Gastrocnemius medialis (tissue), 4 donors: ENCODE measurements at regions not wholly inside any gene's neighbourhood (a gene's known extent, or its start where the extent isn't known, plus 50 kb on each side); places are given as distances from the start of the nearest gene placed in this dataset.

Experiments
- POLR2A ChIP-seq, 2 donors: fragments of 450-650 bp; IDR thresholded peaks; one replicate each; pipeline ENCODE4 v1.6.1; 2017; ENCODE audit warnings: antibody characterized with exemption in 2 of 2, mild to moderate bottlenecking in 2 of 2, moderate library complexity in 2 of 2
- TF ChIP-seq, protein P1 (sequence below), 5 experiments: fragments of 450-650 bp in 3 of 5; fragments of 200-600 bp in 2 of 5; sonication (generic) in 2 of 5; IDR thresholded peaks in 4 of 5; conservative IDR thresholded peaks in 1 of 5; 1 replicate in 4 of 5; 2 replicates in 1 of 5; pipeline ENCODE4 v1.5.1; 2016 to 2019; ENCODE audit warnings: antibody characterized with exemption in 5 of 5, mild to moderate bottlenecking in 3 of 5, moderate library complexity in 3 of 5

DNA sequence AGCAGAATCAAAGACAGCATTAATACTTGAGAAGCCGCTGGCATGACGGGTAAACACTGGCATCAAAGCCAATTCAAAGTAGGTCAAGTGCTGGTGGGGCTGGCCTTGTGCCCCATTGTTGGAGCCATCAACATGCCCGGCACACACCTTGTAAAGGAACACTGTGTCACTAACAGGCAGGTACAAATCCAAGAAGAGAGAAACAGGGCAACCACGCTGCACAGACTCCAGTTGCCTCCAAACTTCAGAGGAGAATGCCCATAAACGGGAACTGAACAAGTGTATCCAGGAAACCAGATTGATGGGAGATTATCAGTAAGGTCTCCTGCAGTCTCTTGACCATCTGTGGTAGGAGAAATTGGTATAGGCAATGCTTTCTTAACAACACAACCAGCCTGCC is 127.0 kb upstream of the STXBP5 start:
- TF ChIP-seq, protein P1, sequence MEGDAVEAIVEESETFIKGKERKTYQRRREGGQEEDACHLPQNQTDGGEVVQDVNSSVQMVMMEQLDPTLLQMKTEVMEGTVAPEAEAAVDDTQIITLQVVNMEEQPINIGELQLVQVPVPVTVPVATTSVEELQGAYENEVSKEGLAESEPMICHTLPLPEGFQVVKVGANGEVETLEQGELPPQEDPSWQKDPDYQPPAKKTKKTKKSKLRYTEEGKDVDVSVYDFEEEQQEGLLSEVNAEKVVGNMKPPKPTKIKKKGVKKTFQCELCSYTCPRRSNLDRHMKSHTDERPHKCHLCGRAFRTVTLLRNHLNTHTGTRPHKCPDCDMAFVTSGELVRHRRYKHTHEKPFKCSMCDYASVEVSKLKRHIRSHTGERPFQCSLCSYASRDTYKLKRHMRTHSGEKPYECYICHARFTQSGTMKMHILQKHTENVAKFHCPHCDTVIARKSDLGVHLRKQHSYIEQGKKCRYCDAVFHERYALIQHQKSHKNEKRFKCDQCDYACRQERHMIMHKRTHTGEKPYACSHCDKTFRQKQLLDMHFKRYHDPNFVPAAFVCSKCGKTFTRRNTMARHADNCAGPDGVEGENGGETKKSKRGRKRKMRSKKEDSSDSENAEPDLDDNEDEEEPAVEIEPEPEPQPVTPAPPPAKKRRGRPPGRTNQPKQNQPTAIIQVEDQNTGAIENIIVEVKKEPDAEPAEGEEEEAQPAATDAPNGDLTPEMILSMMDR (IDR thresholded peaks at IDR 0.05 in 4 of 5, conservative IDR thresholded peaks at IDR 0.05 in 1 of 5), result no peak
- TF ChIP-seq POLR2A (IDR thresholded peaks at IDR 0.05), result no peak
